Astrocyte of the spinal cord (primary cell): ENCODE measurements at regions not wholly inside any gene's neighbourhood (a gene's known extent, or its start where the extent isn't known, plus 50 kb on each side); places are given as distances from the start of the nearest gene placed in this dataset.

Experiments used
- DNase-seq: peaks from one replicate; pipeline ENCODE4 v3.0.0; 2011; ENCODE audit warnings: low read depth, low spot score
- H3K4me3 ChIP-seq: 2 replicates; pipeline ENCODE4 v1.5.1; 2011; ENCODE audit warnings: low read depth, mild to moderate bottlenecking, low read length, moderate library complexity
- CTCF ChIP-seq: IDR thresholded peaks from 2 replicates; pipeline ENCODE4 v1.5.1; 2012; ENCODE audit warnings: low read depth, mild to moderate bottlenecking, low read length, inconsistent platforms
- in situ Hi-C: cut with HindIII; loops from 2 replicates; pipeline ENCODE4 v1.10.0; 2017; ENCODE audit warnings: low sequenced_read_pairs

- H3K4me3 ChIP-seq: no peak overlapping the region
- in situ Hi-C loops: no loop called here
- DNase-seq: no peak
- no peak for TF ChIP-seq CTCF
Observed at GRCh38 chr2:12063210-12063609, 316.8 kb downstream of the LPIN1 start.

GRCh38 chr2:12064153-12064552 is 317.7 kb downstream of the LPIN1 start:
- no peak for TF ChIP-seq CTCF
- in situ Hi-C loops: no loop called here
- DNase-seq: no peak
- no peak overlapping the region for H3K4me3 ChIP-seq

- no peak for TF ChIP-seq CTCF
- in situ Hi-C loops: no loop called here
- no peak overlapping the region for H3K4me3 ChIP-seq
- no peak for DNase-seq
Observed at GRCh38 chr2:12066116-12066515, 319.7 kb downstream of the LPIN1 start.

GRCh38 chr2:12066986-12067385 is 320.6 kb downstream of the LPIN1 start:
- no peak for DNase-seq
- no peak overlapping the region for H3K4me3 ChIP-seq
- in situ Hi-C loops: no loop called here
- TF ChIP-seq CTCF: no peak

GRCh38 chr2:12068796-12069538 is 322.5 kb downstream of the LPIN1 start:
- no peak for TF ChIP-seq CTCF
- H3K4me3 ChIP-seq: no peak overlapping the region
- in situ Hi-C loops: no loop called here
- no peak for DNase-seq

GRCh38 chr2:12070153-12070552 is 323.7 kb downstream of the LPIN1 start:
- TF ChIP-seq CTCF: no peak
- DNase-seq: no peak
- in situ Hi-C loops: no loop called here
- no peak overlapping the region for H3K4me3 ChIP-seq
